ENCODE measurements at regions not wholly inside any gene's neighbourhood (a gene's known extent, or its start where the extent isn't known, plus 50 kb on each side); places are given as distances from the start of the nearest gene placed in this dataset.
"Not testable (repeated sequence)": the region's sequence is repeated elsewhere in the genome, so short reads cannot be mapped to it uniquely, and the experiment has no call there.

GRCh38 chr2:11941201-11942177 lies 195.1 kb downstream of the LPIN1 start:
- Histone ChIP-seq H3K36me3 (ENCODE audit: insufficient read depth, low read depth, low read length) (no peaks in the 10 kb centered on the region), H3K27me3 (ENCODE audit: insufficient read depth, low read length) (no peaks in the 10 kb centered on the region), H3K4me3 (ENCODE audit: low read length) (no peak overlapping the region), H3K9me3 (ENCODE audit: insufficient read depth, low read depth, low read length) (no peaks in the 10 kb centered on the region), H3K9ac (ENCODE audit: low read depth, low read length) (no peak overlapping the region), H3K4me1 (ENCODE audit: insufficient read depth, low read length) (no peaks in the 10 kb centered on the region), H3K27ac (ENCODE audit: low read length) (no peak overlapping the region)

- Histone ChIP-seq H3K9ac (ENCODE audit: low read depth, low read length) (no peak overlapping the region), H3K27ac (ENCODE audit: low read length) (no peak overlapping the region), H3K4me3 (ENCODE audit: low read length) (no peak overlapping the region), H3K36me3 (ENCODE audit: insufficient read depth, low read depth, low read length) (no peaks in the 10 kb centered on the region), H3K27me3 (ENCODE audit: insufficient read depth, low read length) (no peaks in the 10 kb centered on the region), H3K9me3 (ENCODE audit: insufficient read depth, low read depth, low read length) (no peaks in the 10 kb centered on the region), H3K4me1 (ENCODE audit: insufficient read depth, low read length) (no peaks in the 10 kb centered on the region)
Measured at GRCh38 chr2:11942178-11942569, 195.7 kb downstream of the LPIN1 start.

GRCh38 chr2:11944311-11944710 lies 197.9 kb downstream of the LPIN1 start:
- Histone ChIP-seq H3K9ac (ENCODE audit: low read depth, low read length) (no peak overlapping the region), H3K36me3 (ENCODE audit: insufficient read depth, low read depth, low read length) (no peaks in the 10 kb centered on the region), H3K27me3 (ENCODE audit: insufficient read depth, low read length) (no peaks in the 10 kb centered on the region), H3K4me3 (ENCODE audit: low read length) (no peak overlapping the region), H3K27ac (ENCODE audit: low read length) (no peak overlapping the region), H3K4me1 (ENCODE audit: insufficient read depth, low read length) (no peaks in the 10 kb centered on the region), H3K9me3 (ENCODE audit: insufficient read depth, low read depth, low read length) (no peaks in the 10 kb centered on the region)

- no peak overlapping the region for H3K9ac ChIP-seq (ENCODE audit: low read depth, low read length)
- H3K36me3 ChIP-seq (ENCODE audit: insufficient read depth, low read depth, low read length) = no peaks in the 10 kb centered on the region
- H3K27ac ChIP-seq (ENCODE audit: low read length) = no peak overlapping the region
- H3K4me1 ChIP-seq (ENCODE audit: insufficient read depth, low read length) = no peaks in the 10 kb centered on the region
- no peak overlapping the region for H3K4me3 ChIP-seq (ENCODE audit: low read length)
- H3K27me3 ChIP-seq (ENCODE audit: insufficient read depth, low read length) = no peaks in the 10 kb centered on the region
- no peaks in the 10 kb centered on the region for H3K9me3 ChIP-seq (ENCODE audit: insufficient read depth, low read depth, low read length)
Measured at GRCh38 chr2:11945139-11946126, 199.0 kb downstream of the LPIN1 start.

- Histone ChIP-seq H3K4me1 (ENCODE audit: insufficient read depth, low read length) (no peaks in the 10 kb centered on the region), H3K4me3 (ENCODE audit: low read length) (no peak overlapping the region), H3K9ac (ENCODE audit: low read depth, low read length) (no peak overlapping the region)
Measured at GRCh38 chr2:11947956-11948355, 201.5 kb downstream of the LPIN1 start.

GRCh38 chr2:11949732-11950523 lies 203.5 kb downstream of the LPIN1 start:
- no peaks in the 10 kb centered on the region for H3K9me3 ChIP-seq (ENCODE audit: insufficient read depth, low read depth, low read length)
- H3K27me3 ChIP-seq (ENCODE audit: insufficient read depth, low read length) = no peaks in the 10 kb centered on the region
- no peaks in the 10 kb centered on the region for H3K4me1 ChIP-seq (ENCODE audit: insufficient read depth, low read length)
- H3K4me3 ChIP-seq (ENCODE audit: low read length) = no peak overlapping the region
- H3K9ac ChIP-seq (ENCODE audit: low read depth, low read length) = no peak overlapping the region
- no peak overlapping the region for H3K27ac ChIP-seq (ENCODE audit: low read length)
- no peaks in the 10 kb centered on the region for H3K36me3 ChIP-seq (ENCODE audit: insufficient read depth, low read depth, low read length)

More at GRCh38 chr2:11947956-11948355, 201.5 kb downstream of the LPIN1 start:
- H3K9me3 ChIP-seq (ENCODE audit: insufficient read depth, low read depth, low read length) = no peaks in the 10 kb centered on the region
- H3K27ac ChIP-seq (ENCODE audit: low read length) = no peak overlapping the region
- H3K27me3 ChIP-seq (ENCODE audit: insufficient read depth, low read length) = no peaks in the 10 kb centered on the region
- H3K36me3 ChIP-seq (ENCODE audit: insufficient read depth, low read depth, low read length) = no peaks in the 10 kb centered on the region

GRCh38 chr2:11950896-11951295 lies 204.5 kb downstream of the LPIN1 start:
- no peaks in the 10 kb centered on the region for H3K4me1 ChIP-seq (ENCODE audit: insufficient read depth, low read length)
- no peaks in the 10 kb centered on the region for H3K27me3 ChIP-seq (ENCODE audit: insufficient read depth, low read length)
- no peaks in the 10 kb centered on the region for H3K9me3 ChIP-seq (ENCODE audit: insufficient read depth, low read depth, low read length)
- H3K4me3 ChIP-seq (ENCODE audit: low read length) = no peak overlapping the region
- H3K27ac ChIP-seq (ENCODE audit: low read length) = no peak overlapping the region
- H3K9ac ChIP-seq (ENCODE audit: low read depth, low read length) = no peak overlapping the region
- H3K36me3 ChIP-seq (ENCODE audit: insufficient read depth, low read depth, low read length) = no peaks in the 10 kb centered on the region

- H3K9me3 ChIP-seq (ENCODE audit: insufficient read depth, low read depth, low read length); H3K4me3 ChIP-seq (ENCODE audit: low read length): not testable (repeated sequence)
Measured at GRCh38 chr2:11951492-11951891, 205.1 kb downstream of the LPIN1 start.

GRCh38 chr2:11953258-11953657 lies 206.8 kb downstream of the LPIN1 start:
- Histone ChIP-seq H3K4me1 (ENCODE audit: insufficient read depth, low read length) (no peaks in the 10 kb centered on the region), H3K27me3 (ENCODE audit: insufficient read depth, low read length) (no peaks in the 10 kb centered on the region), H3K9me3 (ENCODE audit: insufficient read depth, low read depth, low read length) (no peaks in the 10 kb centered on the region), H3K4me3 (ENCODE audit: low read length) (no peak overlapping the region), H3K9ac (ENCODE audit: low read depth, low read length) (no peak overlapping the region), H3K27ac (ENCODE audit: low read length) (no peak overlapping the region), H3K36me3 (ENCODE audit: insufficient read depth, low read depth, low read length) (no peaks in the 10 kb centered on the region)

More at GRCh38 chr2:11951492-11951891, 205.1 kb downstream of the LPIN1 start:
- not testable (repeated sequence) for H3K36me3 ChIP-seq (ENCODE audit: insufficient read depth, low read depth, low read length); H3K27ac ChIP-seq (ENCODE audit: low read length); H3K27me3 ChIP-seq (ENCODE audit: insufficient read depth, low read length); H3K9ac ChIP-seq (ENCODE audit: low read depth, low read length); H3K4me1 ChIP-seq (ENCODE audit: insufficient read depth, low read length)

- Histone ChIP-seq H3K4me1 (ENCODE audit: insufficient read depth, low read length) (no peaks in the 10 kb centered on the region), H3K4me3 (ENCODE audit: low read length) (no peak overlapping the region), H3K9me3 (ENCODE audit: insufficient read depth, low read depth, low read length) (no peaks in the 10 kb centered on the region)
Measured at GRCh38 chr2:11955314-11955713, 208.9 kb downstream of the LPIN1 start.

GRCh38 chr2:11955884-11956291 lies 209.5 kb downstream of the LPIN1 start:
- no peak overlapping the region for H3K9ac ChIP-seq (ENCODE audit: low read depth, low read length)
- H3K9me3 ChIP-seq (ENCODE audit: insufficient read depth, low read depth, low read length) = no peaks in the 10 kb centered on the region
- H3K4me3 ChIP-seq (ENCODE audit: low read length) = no peak overlapping the region
- H3K36me3 ChIP-seq (ENCODE audit: insufficient read depth, low read depth, low read length) = no peaks in the 10 kb centered on the region
- no peak overlapping the region for H3K27ac ChIP-seq (ENCODE audit: low read length)
- no peaks in the 10 kb centered on the region for H3K4me1 ChIP-seq (ENCODE audit: insufficient read depth, low read length)
- H3K27me3 ChIP-seq (ENCODE audit: insufficient read depth, low read length) = no peaks in the 10 kb centered on the region

More at GRCh38 chr2:11955314-11955713, 208.9 kb downstream of the LPIN1 start:
- Histone ChIP-seq H3K36me3 (ENCODE audit: insufficient read depth, low read depth, low read length) (no peaks in the 10 kb centered on the region), H3K27me3 (ENCODE audit: insufficient read depth, low read length) (no peaks in the 10 kb centered on the region), H3K27ac (ENCODE audit: low read length) (no peak overlapping the region), H3K9ac (ENCODE audit: low read depth, low read length) (no peak overlapping the region)
